ENCODE measurements at regions not wholly inside any gene's neighbourhood (a gene's known extent, or its start where the extent isn't known, plus 50 kb on each side); places are given as distances from the start of the nearest gene placed in this dataset.

GRCh38 chr4:181294421-181294820, 948.8 kb upstream of the TENM3 start:
- no peak for TF ChIP-seq POLR2A (IDR thresholded peaks at IDR 0.05)
- TF ChIP-seq, protein P1, sequence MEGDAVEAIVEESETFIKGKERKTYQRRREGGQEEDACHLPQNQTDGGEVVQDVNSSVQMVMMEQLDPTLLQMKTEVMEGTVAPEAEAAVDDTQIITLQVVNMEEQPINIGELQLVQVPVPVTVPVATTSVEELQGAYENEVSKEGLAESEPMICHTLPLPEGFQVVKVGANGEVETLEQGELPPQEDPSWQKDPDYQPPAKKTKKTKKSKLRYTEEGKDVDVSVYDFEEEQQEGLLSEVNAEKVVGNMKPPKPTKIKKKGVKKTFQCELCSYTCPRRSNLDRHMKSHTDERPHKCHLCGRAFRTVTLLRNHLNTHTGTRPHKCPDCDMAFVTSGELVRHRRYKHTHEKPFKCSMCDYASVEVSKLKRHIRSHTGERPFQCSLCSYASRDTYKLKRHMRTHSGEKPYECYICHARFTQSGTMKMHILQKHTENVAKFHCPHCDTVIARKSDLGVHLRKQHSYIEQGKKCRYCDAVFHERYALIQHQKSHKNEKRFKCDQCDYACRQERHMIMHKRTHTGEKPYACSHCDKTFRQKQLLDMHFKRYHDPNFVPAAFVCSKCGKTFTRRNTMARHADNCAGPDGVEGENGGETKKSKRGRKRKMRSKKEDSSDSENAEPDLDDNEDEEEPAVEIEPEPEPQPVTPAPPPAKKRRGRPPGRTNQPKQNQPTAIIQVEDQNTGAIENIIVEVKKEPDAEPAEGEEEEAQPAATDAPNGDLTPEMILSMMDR (IDR thresholded peaks at IDR 0.05 in 8 of 11, conservative IDR thresholded peaks at IDR 0.05 in 3 of 11), result no peak
